ENCODE measurements at regions not wholly inside any gene's neighbourhood (a gene's known extent, or its start where the extent isn't known, plus 50 kb on each side); places are given as distances from the start of the nearest gene placed in this dataset.
A peak's percentile ranks its signal among the peaks of the same experiment; 100 is the strongest.

GRCh38 chr3:72698154-72698917 lies 149.9 kb downstream of the SHQ1 start:
- Histone ChIP-seq H3K27ac (ENCODE audit: low read length) (peak overlapping the region; percentile 58), H3K9ac (ENCODE audit: low read depth, low read length) (peak overlapping the region; percentile 43; the same call in 1 of the 2 replicates), H3K9me3 (ENCODE audit: insufficient read depth, low read depth, low read length) (no peaks in the 10 kb centered on the region), H3K36me3 (ENCODE audit: insufficient read depth, low read depth, low read length) (no peaks in the 10 kb centered on the region), H3K4me3 (ENCODE audit: low read length) (peak overlapping the region; percentile 27; the same call in 1 of the 2 replicates), H3K4me1 (ENCODE audit: insufficient read depth, low read length) (peaks cover 18% of the 10 kb centered on the region), H3K27me3 (ENCODE audit: insufficient read depth, low read length) (no peaks in the 10 kb centered on the region)

GRCh38 chr3:72697717-72698116 lies 150.5 kb downstream of the SHQ1 start:
- H3K27me3 ChIP-seq (ENCODE audit: insufficient read depth, low read length), result no peaks in the 10 kb centered on the region
- no peaks in the 10 kb centered on the region for H3K36me3 ChIP-seq (ENCODE audit: insufficient read depth, low read depth, low read length)
- peak overlapping the region; percentile 58 for H3K27ac ChIP-seq (ENCODE audit: low read length)
- peak overlapping the region; percentile 43; the same call in 1 of the 2 replicates for H3K9ac ChIP-seq (ENCODE audit: low read depth, low read length)
- H3K4me3 ChIP-seq (ENCODE audit: low read length), result peak overlapping the region; percentile 27; the same call in 1 of the 2 replicates
- peaks cover 18% of the 10 kb centered on the region for H3K4me1 ChIP-seq (ENCODE audit: insufficient read depth, low read length)
- H3K9me3 ChIP-seq (ENCODE audit: insufficient read depth, low read depth, low read length), result no peaks in the 10 kb centered on the region

DNA sequence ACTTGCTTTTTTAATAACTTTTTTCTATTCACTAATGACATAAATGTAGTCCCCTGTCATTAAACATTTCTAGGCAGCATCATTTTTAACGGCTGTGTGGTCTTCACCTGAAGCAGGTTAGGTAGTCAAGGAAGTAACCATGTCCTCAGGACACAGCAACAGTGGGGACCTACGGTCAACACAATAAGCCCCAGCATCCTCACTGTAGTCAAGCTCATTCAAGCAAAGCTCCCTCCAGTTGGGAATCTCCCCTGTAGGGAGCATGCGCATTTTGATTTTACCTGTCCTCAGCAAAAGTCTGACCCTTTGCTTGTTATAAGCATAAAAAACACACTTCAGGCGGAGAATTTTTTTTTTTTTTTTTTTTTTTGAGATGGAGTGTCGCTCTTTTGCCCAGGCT lies 151.4 kb downstream of the SHQ1 start:
- Histone ChIP-seq H3K36me3 (ENCODE audit: insufficient read depth, low read depth, low read length) (no peaks in the 10 kb centered on the region), H3K9me3 (ENCODE audit: insufficient read depth, low read depth, low read length) (no peaks in the 10 kb centered on the region), H3K4me1 (ENCODE audit: insufficient read depth, low read length) (peaks cover 18% of the 10 kb centered on the region), H3K27ac (ENCODE audit: low read length) (no peak overlapping the region), H3K27me3 (ENCODE audit: insufficient read depth, low read length) (no peaks in the 10 kb centered on the region), H3K9ac (ENCODE audit: low read depth, low read length) (no peak overlapping the region), H3K4me3 (ENCODE audit: low read length) (no peak overlapping the region)

- Histone ChIP-seq H3K27me3 (ENCODE audit: insufficient read depth, low read length) (no peaks in the 10 kb centered on the region), H3K9ac (ENCODE audit: low read depth, low read length) (no peak overlapping the region), H3K4me3 (ENCODE audit: low read length) (no peak overlapping the region), H3K36me3 (ENCODE audit: insufficient read depth, low read depth, low read length) (no peaks in the 10 kb centered on the region), H3K9me3 (ENCODE audit: insufficient read depth, low read depth, low read length) (no peaks in the 10 kb centered on the region), H3K4me1 (ENCODE audit: insufficient read depth, low read length) (peaks cover 22% of the 10 kb centered on the region), H3K27ac (ENCODE audit: low read length) (no peak overlapping the region)
These were observed 153.8 kb downstream of the SHQ1 start for GRCh38 chr3:72694398-72694797.

- H3K27ac ChIP-seq (ENCODE audit: low read length), result no peak overlapping the region
- no peaks in the 10 kb centered on the region for H3K9me3 ChIP-seq (ENCODE audit: insufficient read depth, low read depth, low read length)
- H3K27me3 ChIP-seq (ENCODE audit: insufficient read depth, low read length), result no peaks in the 10 kb centered on the region
- peaks cover 14% of the 10 kb centered on the region for H3K4me1 ChIP-seq (ENCODE audit: insufficient read depth, low read length)
- no peaks in the 10 kb centered on the region for H3K36me3 ChIP-seq (ENCODE audit: insufficient read depth, low read depth, low read length)
- no peak overlapping the region for H3K4me3 ChIP-seq (ENCODE audit: low read length)
- no peak overlapping the region for H3K9ac ChIP-seq (ENCODE audit: low read depth, low read length)
These were observed 155.3 kb downstream of the SHQ1 start for GRCh38 chr3:72692990-72693389.

DNA sequence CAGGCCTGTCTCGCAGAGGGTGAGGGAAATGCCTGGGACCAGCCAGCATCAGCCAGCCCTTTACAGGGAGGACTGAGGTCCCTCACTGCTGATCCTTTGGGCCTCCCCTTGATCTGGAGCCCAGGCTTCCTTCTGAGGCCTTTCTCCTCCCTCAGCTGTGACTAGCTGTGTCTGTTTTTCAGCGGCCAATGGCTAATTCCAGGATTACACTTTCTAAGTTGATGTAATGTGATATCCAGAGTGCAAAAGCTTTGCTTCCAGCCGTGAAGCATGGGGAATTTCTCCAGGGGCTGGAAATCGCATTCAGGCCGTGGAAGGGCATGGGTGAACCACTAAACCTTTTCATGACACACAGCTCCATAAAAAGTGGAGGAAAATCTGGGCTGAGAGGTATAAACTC lies 157.6 kb downstream of the SHQ1 start:
- no peaks in the 10 kb centered on the region for H3K36me3 ChIP-seq (ENCODE audit: insufficient read depth, low read depth, low read length)
- peaks cover 3% of the 10 kb centered on the region; the same call in 1 of the 2 replicates for H3K4me1 ChIP-seq (ENCODE audit: insufficient read depth, low read length)
- H3K9ac ChIP-seq (ENCODE audit: low read depth, low read length), result no peak overlapping the region
- H3K27ac ChIP-seq (ENCODE audit: low read length), result no peak overlapping the region
- H3K4me3 ChIP-seq (ENCODE audit: low read length), result no peak overlapping the region
- H3K9me3 ChIP-seq (ENCODE audit: insufficient read depth, low read depth, low read length), result no peaks in the 10 kb centered on the region
- H3K27me3 ChIP-seq (ENCODE audit: insufficient read depth, low read length), result no peaks in the 10 kb centered on the region

DNA sequence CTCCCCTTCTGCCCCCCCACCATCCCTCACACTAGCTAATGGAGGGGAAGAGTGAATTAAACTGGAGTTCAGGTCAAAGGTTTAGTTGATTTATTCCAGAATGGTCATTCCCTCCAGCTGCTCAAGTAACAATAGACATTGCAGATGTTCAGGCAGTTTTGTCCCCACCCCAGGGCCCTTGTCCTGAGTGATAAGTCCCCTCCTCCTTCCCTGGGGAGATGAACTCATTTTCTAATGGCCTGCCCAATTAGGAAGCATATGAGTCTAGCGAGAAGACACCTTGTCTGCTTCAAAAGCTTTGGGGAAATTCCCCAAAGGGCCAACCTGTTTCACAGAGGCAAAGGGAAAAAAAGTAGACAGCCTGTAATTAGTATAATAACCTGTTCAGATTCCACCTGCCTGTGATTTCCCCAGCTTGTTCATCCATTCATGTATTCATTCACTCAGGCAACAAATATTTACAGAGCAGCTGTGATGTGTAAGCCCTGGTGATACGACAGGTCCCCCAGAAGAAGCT lies 165.3 kb downstream of the SHQ1 start:
- Histone ChIP-seq H3K27ac (ENCODE audit: low read length) (no peak overlapping the region), H3K4me3 (ENCODE audit: low read length) (no peak overlapping the region), H3K36me3 (ENCODE audit: insufficient read depth, low read depth, low read length) (no peaks in the 10 kb centered on the region), H3K9me3 (ENCODE audit: insufficient read depth, low read depth, low read length) (no peaks in the 10 kb centered on the region), H3K9ac (ENCODE audit: low read depth, low read length) (no peak overlapping the region), H3K27me3 (ENCODE audit: insufficient read depth, low read length) (no peaks in the 10 kb centered on the region), H3K4me1 (ENCODE audit: insufficient read depth, low read length) (no peaks in the 10 kb centered on the region)

DNA sequence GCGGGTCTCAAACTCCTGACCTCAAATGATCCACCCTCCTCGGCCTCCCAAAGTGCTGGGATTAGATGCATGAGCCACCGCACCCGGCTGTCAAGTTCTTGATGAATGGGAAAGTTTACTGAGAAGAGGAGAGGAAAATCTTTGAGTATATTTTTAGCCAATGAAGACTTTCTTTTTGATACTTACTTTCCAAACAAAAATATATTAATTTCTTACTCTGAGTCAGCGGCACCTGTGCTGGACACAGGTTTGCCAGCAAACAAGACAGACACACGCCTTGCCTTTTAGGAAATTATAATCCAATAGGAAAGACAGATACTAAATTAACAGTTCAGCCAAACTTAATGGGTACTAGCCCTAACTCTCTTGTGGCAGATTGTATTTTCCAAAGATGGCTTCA lies 166.6 kb downstream of the SHQ1 start:
- Histone ChIP-seq H3K9ac (ENCODE audit: low read depth, low read length) (no peak overlapping the region), H3K9me3 (ENCODE audit: insufficient read depth, low read depth, low read length) (no peaks in the 10 kb centered on the region), H3K4me3 (ENCODE audit: low read length) (no peak overlapping the region), H3K36me3 (ENCODE audit: insufficient read depth, low read depth, low read length) (no peaks in the 10 kb centered on the region), H3K4me1 (ENCODE audit: insufficient read depth, low read length) (no peaks in the 10 kb centered on the region), H3K27me3 (ENCODE audit: insufficient read depth, low read length) (no peaks in the 10 kb centered on the region), H3K27ac (ENCODE audit: low read length) (no peak overlapping the region)

DNA sequence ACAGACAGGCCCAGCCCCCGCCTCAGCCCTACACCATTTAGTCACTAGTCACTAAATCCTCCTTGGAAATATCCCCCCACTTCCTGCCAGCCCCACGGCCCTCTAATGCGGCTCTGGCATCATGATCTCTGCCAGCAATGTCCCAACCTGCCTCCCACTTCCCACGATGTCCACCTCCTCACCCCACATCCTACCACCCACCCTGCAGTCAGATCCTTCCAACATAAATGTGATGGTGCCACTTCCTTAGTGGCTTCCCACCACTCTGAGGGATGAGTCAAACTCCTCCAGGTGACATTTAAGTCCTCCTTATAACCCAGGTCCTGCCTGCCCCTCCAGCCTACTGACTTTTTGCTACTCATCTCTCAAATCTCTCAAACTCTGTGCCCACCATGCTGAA lies 167.5 kb downstream of the SHQ1 start:
- Histone ChIP-seq H3K27me3 (ENCODE audit: insufficient read depth, low read length) (no peaks in the 10 kb centered on the region), H3K36me3 (ENCODE audit: insufficient read depth, low read depth, low read length) (no peaks in the 10 kb centered on the region), H3K27ac (ENCODE audit: low read length) (no peak overlapping the region), H3K9me3 (ENCODE audit: insufficient read depth, low read depth, low read length) (no peaks in the 10 kb centered on the region), H3K4me1 (ENCODE audit: insufficient read depth, low read length) (no peaks in the 10 kb centered on the region), H3K4me3 (ENCODE audit: low read length) (no peak overlapping the region), H3K9ac (ENCODE audit: low read depth, low read length) (no peak overlapping the region)

DNA sequence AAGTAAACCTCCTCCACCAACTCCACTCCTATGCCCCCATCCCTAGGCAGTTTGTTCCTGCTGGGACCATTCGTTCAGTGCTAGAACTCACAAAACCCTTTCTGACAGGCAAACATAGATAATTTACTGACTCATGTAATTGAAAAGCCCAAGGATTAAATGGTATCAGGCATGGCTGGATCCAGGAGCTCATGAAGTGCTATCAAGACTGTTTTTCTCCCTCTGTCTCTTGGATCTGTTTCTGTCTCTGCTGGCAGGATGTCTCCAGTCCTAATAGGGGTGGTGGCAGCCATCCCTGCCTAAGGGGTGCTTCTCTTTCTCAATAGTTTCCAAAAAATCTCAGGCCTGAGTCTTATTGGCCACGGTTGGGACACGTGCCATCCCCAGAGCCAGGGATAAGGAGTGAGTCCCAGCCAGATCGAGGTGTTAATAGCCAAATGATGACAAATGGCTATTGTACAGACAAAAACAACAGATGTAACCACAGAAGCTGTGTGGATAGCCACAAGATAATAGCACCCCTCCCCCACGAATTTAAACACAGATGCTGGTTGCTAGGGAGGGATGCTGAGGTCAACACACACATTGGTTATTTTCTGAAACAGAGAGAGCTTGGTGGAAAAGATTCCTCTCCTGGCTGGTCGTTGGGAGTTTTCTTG lies 168.6 kb downstream of the SHQ1 start:
- H3K36me3 ChIP-seq (ENCODE audit: insufficient read depth, low read depth, low read length), result no peaks in the 10 kb centered on the region
- H3K4me3 ChIP-seq (ENCODE audit: low read length), result no peak overlapping the region
- no peak overlapping the region for H3K27ac ChIP-seq (ENCODE audit: low read length)
- H3K9me3 ChIP-seq (ENCODE audit: insufficient read depth, low read depth, low read length), result no peaks in the 10 kb centered on the region
- H3K9ac ChIP-seq (ENCODE audit: low read depth, low read length), result no peak overlapping the region
- no peaks in the 10 kb centered on the region for H3K4me1 ChIP-seq (ENCODE audit: insufficient read depth, low read length)
- no peaks in the 10 kb centered on the region for H3K27me3 ChIP-seq (ENCODE audit: insufficient read depth, low read length)

- H3K4me1 ChIP-seq (ENCODE audit: insufficient read depth, low read length), result no peaks in the 10 kb centered on the region
- H3K4me3 ChIP-seq (ENCODE audit: low read length), result no peak overlapping the region
These were observed 169.4 kb downstream of the SHQ1 start for GRCh38 chr3:72678867-72679266.

DNA sequence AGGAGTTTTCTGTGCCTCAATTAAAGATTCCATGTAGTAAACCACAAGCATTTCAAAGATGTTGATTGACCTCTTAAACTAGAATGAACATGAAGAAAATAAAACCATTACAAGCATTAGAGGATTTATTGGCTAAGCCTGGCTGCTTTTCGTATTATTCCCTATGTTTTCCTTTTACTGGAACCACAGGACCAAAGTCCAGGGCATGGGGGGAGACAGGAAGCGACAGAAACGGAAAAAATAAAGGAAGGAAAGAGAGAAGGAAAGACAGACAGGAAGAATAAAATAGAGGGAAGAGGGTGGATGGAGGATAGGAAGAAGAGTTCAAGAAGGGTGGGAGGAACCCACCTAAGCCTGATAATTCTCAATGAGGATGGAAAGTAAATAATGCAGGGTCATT lies 169.9 kb downstream of the SHQ1 start:
- no peak overlapping the region for H3K27ac ChIP-seq (ENCODE audit: low read length)
- no peaks in the 10 kb centered on the region for H3K36me3 ChIP-seq (ENCODE audit: insufficient read depth, low read depth, low read length)
- no peak overlapping the region for H3K9ac ChIP-seq (ENCODE audit: low read depth, low read length)
- H3K4me1 ChIP-seq (ENCODE audit: insufficient read depth, low read length), result no peaks in the 10 kb centered on the region
- no peaks in the 10 kb centered on the region for H3K27me3 ChIP-seq (ENCODE audit: insufficient read depth, low read length)
- H3K9me3 ChIP-seq (ENCODE audit: insufficient read depth, low read depth, low read length), result no peaks in the 10 kb centered on the region
- no peak overlapping the region for H3K4me3 ChIP-seq (ENCODE audit: low read length)

More at GRCh38 chr3:72678867-72679266, 169.4 kb downstream of the SHQ1 start:
- no peaks in the 10 kb centered on the region for H3K36me3 ChIP-seq (ENCODE audit: insufficient read depth, low read depth, low read length)
- no peaks in the 10 kb centered on the region for H3K27me3 ChIP-seq (ENCODE audit: insufficient read depth, low read length)
- no peaks in the 10 kb centered on the region for H3K9me3 ChIP-seq (ENCODE audit: insufficient read depth, low read depth, low read length)
- no peak overlapping the region for H3K9ac ChIP-seq (ENCODE audit: low read depth, low read length)
- no peak overlapping the region for H3K27ac ChIP-seq (ENCODE audit: low read length)
